Endometrium (tissue), 2 donors: ENCODE measurements at regions not wholly inside any gene's neighbourhood (a gene's known extent, or its start where the extent isn't known, plus 50 kb on each side); places are given as distances from the start of the nearest gene placed in this dataset.
A peak's percentile ranks its signal among the peaks of the same experiment; 100 is the strongest.

Source experiments
- FAIRE-seq: peaks from 2 replicates; lab custom pipeline; 2012; peaks lifted over from hg19 to GRCh38; lab: Jason Lieb, UNC
- donor health status: control.
- donor health status: control.

GRCh38 chr3:78516437-78516836, 1251.4 kb downstream of the ROBO1 start:
- no peak for FAIRE-seq

- FAIRE-seq: no peak
Measured at GRCh38 chr3:78516937-78517336, 1250.9 kb downstream of the ROBO1 start.

GRCh38 chr3:78517965-78518364, 1249.8 kb downstream of the ROBO1 start:
- peak; percentile 97 for FAIRE-seq

- FAIRE-seq: no peak
Measured at GRCh38 chr3:78519281-78519680, 1248.5 kb downstream of the ROBO1 start.

GRCh38 chr3:78529601-78530000, 1238.2 kb downstream of the ROBO1 start:
- FAIRE-seq: no peak

DNA sequence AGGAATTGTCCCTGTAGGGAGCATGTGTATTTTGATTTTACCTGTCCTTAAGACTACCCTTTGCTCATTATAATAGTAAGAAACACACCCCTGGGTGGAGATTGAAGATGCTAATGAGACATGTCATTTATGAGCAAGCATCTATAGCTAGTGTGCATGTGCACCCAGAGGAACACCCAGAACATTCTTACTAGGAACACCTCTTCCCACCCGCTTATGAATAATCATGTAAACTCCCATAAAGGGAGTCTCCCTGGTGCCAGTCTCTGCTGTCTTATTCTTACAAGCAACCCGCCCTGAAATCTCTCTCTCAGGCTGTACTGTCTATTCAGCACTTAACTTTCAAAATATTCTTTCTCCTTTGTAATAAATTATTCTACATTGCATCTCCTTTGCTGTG, 1227.3 kb downstream of the ROBO1 start:
- FAIRE-seq: no peak

- FAIRE-seq: no peak
Measured at GRCh38 chr3:78545827-78546226, 1222.0 kb downstream of the ROBO1 start.
